ENCODE measurements at regions not wholly inside any gene's neighbourhood (a gene's known extent, or its start where the extent isn't known, plus 50 kb on each side); places are given as distances from the start of the nearest gene placed in this dataset.

- DNase-seq (no peak), ATAC-seq (no peak)
- Histone ChIP-seq H3K4me1 (no peaks in the 10 kb centered on the region), H3K9me3 (no peaks in the 10 kb centered on the region), H3K27me3 (no peaks in the 10 kb centered on the region), H3K4me3 (no peak overlapping the region), H3K27ac (no peak overlapping the region), H3K36me3 (no peaks in the 10 kb centered on the region)
- TF ChIP-seq CTCF (IDR thresholded peaks at IDR 0.05): no peak
- intact Hi-C loops (cut with DNase I): no loop called here
These were observed 129.0 kb upstream of the COPS8 start for GRCh38 chr2:236956641-236957040.

- Histone ChIP-seq H3K4me1 (no peaks in the 10 kb centered on the region), H3K27ac (no peak overlapping the region), H3K9me3 (no peaks in the 10 kb centered on the region), H3K4me3 (no peak overlapping the region), H3K27me3 (no peaks in the 10 kb centered on the region), H3K36me3 (no peaks in the 10 kb centered on the region)
- intact Hi-C loops (cut with DNase I): no loop called here
- no peak for ATAC-seq
- TF ChIP-seq CTCF (IDR thresholded peaks at IDR 0.05): no peak
- no peak for DNase-seq
These were observed 126.7 kb upstream of the COPS8 start for GRCh38 chr2:236959036-236959435.

GRCh38 chr2:236959876-236960275 is 125.8 kb upstream of the COPS8 start:
- Histone ChIP-seq H3K27me3 (no peaks in the 10 kb centered on the region), H3K27ac (no peak overlapping the region), H3K9me3 (no peaks in the 10 kb centered on the region), H3K4me1 (no peaks in the 10 kb centered on the region), H3K4me3 (no peak overlapping the region), H3K36me3 (no peaks in the 10 kb centered on the region)
- TF ChIP-seq CTCF (IDR thresholded peaks at IDR 0.05): no peak
- no peak for DNase-seq
- intact Hi-C loops (cut with DNase I): no loop called here
- peak; percentile 18 for ATAC-seq

GRCh38 chr2:236960531-236960930 is 125.2 kb upstream of the COPS8 start:
- Histone ChIP-seq H3K4me1 (no peaks in the 10 kb centered on the region), H3K4me3 (no peak overlapping the region), H3K36me3 (no peaks in the 10 kb centered on the region), H3K27ac (no peak overlapping the region), H3K27me3 (no peaks in the 10 kb centered on the region), H3K9me3 (no peaks in the 10 kb centered on the region)
- DNase-seq (no peak), ATAC-seq (no peak)
- TF ChIP-seq CTCF (IDR thresholded peaks at IDR 0.05): no peak
- intact Hi-C loops (cut with DNase I): no loop called here

- intact Hi-C loops (cut with DNase I): no loop called here
- no peaks in the 10 kb centered on the region for H3K27me3 ChIP-seq
- no peaks in the 10 kb centered on the region for H3K9me3 ChIP-seq
- no peak overlapping the region for H3K4me3 ChIP-seq
- no peaks in the 10 kb centered on the region for H3K36me3 ChIP-seq
- DNase-seq (no peak), ATAC-seq (no peak)
- H3K4me1 ChIP-seq: no peaks in the 10 kb centered on the region
- no peak overlapping the region for H3K27ac ChIP-seq
- no peak for TF ChIP-seq CTCF (IDR thresholded peaks at IDR 0.05)
These were observed 122.9 kb upstream of the COPS8 start for GRCh38 chr2:236962816-236963215.

Data from left lung (tissue), 4 donors.